GM19035 (cell line): ENCODE measurements at regions not wholly inside any gene's neighbourhood (a gene's known extent, or its start where the extent isn't known, plus 50 kb on each side); places are given as distances from the start of the nearest gene placed in this dataset.

Experiments used
- ATAC-seq: cut with Tn5 transposase; IDR thresholded peaks from one replicate; pipeline ENCODE4 v1.9.1; 2021; ENCODE audit not compliant: unreplicated experiment

GRCh38 chr19:30169196-30169900 is 202.8 kb upstream of the ZNF536 start:
- ATAC-seq, result no peak

GRCh38 chr19:30170081-30170480 is 202.1 kb upstream of the ZNF536 start:
- ATAC-seq, result no peak

GRCh38 chr19:30170495-30171137 is 201.6 kb upstream of the ZNF536 start:
- no peak for ATAC-seq

GRCh38 chr19:30171138-30171635 is 201.0 kb upstream of the ZNF536 start:
- no peak for ATAC-seq

GRCh38 chr19:30171795-30172612 is 200.2 kb upstream of the ZNF536 start:
- ATAC-seq, result no peak

- no peak for ATAC-seq
These were observed 199.5 kb upstream of the ZNF536 start for GRCh38 chr19:30172613-30173242.

GRCh38 chr19:30173593-30174356 is 198.4 kb upstream of the ZNF536 start:
- no peak for ATAC-seq

- ATAC-seq, result no peak
These were observed 197.9 kb upstream of the ZNF536 start for GRCh38 chr19:30174357-30174645.

- no peak for ATAC-seq
These were observed 197.4 kb upstream of the ZNF536 start for GRCh38 chr19:30174791-30175190.

GRCh38 chr19:30175987-30176386 is 196.2 kb upstream of the ZNF536 start:
- ATAC-seq, result no peak

GRCh38 chr19:30178721-30179402 is 193.3 kb upstream of the ZNF536 start:
- no peak for ATAC-seq

- ATAC-seq, result no peak
These were observed 191.5 kb upstream of the ZNF536 start for GRCh38 chr19:30180691-30181090.

GRCh38 chr19:30183807-30184490 is 188.2 kb upstream of the ZNF536 start:
- no peak for ATAC-seq

- no peak for ATAC-seq
These were observed 170.1 kb upstream of the ZNF536 start for GRCh38 chr19:30202060-30202600.

- no peak for ATAC-seq
These were observed 167.5 kb upstream of the ZNF536 start for GRCh38 chr19:30204721-30205120.

- ATAC-seq, result no peak
These were observed 166.0 kb upstream of the ZNF536 start for GRCh38 chr19:30206187-30206586.

GRCh38 chr19:30207357-30207756 is 164.8 kb upstream of the ZNF536 start:
- ATAC-seq, result no peak

- no peak for ATAC-seq
These were observed 163.6 kb upstream of the ZNF536 start for GRCh38 chr19:30208436-30209060.
